LHCN-M2 (cell line): ENCODE measurements at regions not wholly inside any gene's neighbourhood (a gene's known extent, or its start where the extent isn't known, plus 50 kb on each side); places are given as distances from the start of the nearest gene placed in this dataset.
A peak's percentile ranks its signal among the peaks of the same experiment; 100 is the strongest.

Experiments used
- DNase-seq: peaks from one replicate; pipeline ENCODE4 v3.0.0-alpha.2; 2012; ENCODE audit warnings: low read depth

DNA sequence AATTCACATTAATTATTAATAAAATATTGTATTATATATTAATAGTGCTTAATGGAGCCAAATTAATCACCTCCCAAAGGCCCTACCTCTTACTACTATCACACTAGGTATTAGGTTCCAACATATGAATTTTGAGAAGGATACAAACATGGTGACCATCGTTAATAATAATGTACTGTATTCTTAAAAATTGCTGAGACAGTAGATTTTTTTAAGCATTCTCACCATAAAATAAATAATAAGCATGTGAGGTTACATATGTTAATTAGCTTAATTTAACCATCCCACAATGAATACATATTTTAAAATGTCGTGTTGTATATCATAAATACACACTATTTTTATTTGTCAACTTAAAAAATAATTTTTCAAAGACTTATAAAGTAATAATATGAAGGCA, 299.2 kb upstream of the NR5A2 start:
- no peak for DNase-seq

DNA sequence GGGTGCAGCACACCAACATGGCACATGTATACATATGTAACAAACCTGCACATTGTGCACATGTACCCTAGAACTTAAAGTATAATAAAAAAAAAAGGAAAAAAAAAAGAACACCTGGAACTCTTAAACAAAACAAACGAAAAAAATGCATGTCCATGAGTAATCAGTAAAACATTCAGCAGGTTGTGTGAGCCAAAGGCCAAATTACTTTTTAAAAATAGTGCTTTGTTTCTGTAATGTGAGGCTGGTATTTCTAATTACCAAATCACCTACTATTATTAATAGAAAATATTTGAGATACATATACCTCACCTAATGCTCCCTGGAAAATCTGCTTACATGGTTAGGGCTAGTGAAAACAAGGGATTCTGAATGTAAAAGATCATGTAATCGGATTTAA, 294.4 kb upstream of the NR5A2 start:
- DNase-seq = no peak

DNA sequence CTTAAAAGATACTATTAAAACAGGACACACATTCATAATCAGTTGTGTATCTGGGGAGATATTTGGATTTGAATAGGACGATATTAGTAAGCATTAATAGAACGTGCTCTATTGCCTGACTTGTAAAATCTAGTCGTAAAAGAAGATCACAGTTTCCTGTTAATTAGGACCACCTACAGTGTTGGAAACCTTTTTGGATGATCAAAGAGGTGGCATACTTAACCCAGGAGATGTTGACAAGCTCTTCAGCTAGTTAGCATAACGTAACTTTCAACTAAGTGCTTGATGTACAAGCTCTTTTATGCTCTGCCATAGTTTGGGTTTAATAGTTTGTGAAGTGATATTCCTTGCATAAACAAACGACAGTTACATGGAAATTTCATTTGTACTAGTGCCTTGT, 293.3 kb upstream of the NR5A2 start:
- DNase-seq = no peak

DNA sequence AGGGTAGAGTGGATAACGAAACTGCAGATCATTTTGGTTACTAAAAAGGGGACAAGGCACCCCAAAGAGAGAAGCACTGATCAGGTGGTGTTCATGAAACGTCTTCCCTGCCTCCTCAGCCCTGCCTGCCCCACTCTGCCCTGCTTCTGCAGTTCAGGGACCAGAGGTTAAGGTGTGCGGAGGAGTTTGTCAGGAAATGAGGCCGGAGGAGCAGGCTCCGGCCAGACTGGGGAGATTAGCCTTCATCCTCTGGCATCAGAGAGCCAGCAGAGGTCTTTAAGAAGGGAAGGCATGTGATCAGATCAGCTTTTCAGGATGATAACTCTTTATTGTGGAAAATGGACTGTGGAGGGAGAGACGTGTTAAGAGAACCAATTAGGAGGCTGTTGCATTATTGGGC, 291.9 kb upstream of the NR5A2 start:
- DNase-seq = no peak

DNA sequence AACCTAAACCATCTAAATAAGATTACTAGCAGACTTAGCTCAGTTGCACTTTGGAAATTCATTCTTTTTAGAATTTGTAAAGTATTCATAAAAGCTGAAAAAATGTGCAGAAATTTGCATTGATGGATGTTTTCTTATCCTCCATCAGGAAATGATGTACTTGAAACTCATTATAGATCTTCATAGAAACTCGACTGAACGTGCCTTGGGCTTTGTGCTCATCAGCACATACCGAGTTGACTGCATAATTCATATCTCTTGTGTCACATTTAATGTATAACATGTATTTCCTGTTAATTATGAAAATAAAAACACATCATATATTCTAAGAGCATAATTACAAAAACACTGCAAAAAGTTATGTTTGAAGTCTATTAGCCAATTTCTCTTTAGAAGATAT, 290.9 kb upstream of the NR5A2 start:
- DNase-seq = no peak

DNA sequence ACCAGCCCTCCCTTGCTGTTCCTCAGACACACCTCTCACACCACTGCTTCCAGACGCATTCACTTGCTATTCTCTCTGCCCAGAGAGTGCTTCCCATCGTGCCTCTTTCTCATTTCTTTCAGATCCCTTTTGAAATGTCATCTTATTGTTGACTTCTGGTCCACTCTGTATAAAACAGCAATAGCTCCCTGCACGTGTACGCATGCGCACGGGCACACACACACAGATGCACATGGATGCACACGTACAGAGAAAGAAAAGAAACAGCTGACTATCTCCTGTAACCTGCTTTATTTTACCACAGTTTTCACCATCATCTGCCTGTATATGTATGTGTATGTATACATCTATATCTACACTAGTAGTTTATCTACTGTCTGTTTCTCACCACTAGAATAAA, 285.9 kb upstream of the NR5A2 start:
- no peak for DNase-seq

DNA sequence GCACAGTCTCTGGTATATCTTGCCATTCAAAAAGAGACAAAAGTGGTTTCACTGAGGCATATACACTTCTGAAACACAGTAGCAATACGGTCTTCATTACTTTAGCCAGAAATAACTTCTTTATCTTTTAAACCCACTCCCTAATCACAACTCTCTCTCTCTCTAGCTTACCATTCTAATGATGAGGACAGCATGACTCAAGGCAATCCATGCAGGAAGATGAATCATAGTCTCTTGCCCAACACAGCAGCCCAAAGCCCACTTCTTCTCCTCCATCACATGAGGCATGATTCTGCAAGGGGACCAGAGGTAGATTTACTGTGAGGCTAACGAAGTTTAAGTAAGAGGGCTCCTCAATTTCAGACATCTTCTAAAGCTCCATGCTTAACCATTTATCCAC, 285.0 kb upstream of the NR5A2 start:
- peak; percentile 80 for DNase-seq

DNA sequence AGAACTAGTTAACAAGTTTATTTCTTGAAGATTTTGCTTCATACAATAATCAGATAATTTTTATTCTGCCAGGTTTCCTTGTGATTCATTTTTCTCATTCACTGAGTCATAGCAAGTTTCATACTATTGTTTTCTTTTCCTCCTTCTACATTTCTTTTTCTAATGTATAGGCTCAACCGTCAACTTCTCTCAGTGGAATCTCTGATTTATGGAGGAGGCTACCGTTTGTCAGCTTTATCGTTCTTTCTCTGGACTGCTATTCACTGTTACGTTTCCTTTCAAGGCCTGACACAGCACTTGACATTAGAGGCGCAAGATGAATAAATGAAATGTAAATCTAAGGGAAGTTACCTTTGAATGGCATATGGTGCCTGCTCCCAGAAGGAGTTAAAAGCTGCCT, 284.3 kb upstream of the NR5A2 start:
- no peak for DNase-seq

DNA sequence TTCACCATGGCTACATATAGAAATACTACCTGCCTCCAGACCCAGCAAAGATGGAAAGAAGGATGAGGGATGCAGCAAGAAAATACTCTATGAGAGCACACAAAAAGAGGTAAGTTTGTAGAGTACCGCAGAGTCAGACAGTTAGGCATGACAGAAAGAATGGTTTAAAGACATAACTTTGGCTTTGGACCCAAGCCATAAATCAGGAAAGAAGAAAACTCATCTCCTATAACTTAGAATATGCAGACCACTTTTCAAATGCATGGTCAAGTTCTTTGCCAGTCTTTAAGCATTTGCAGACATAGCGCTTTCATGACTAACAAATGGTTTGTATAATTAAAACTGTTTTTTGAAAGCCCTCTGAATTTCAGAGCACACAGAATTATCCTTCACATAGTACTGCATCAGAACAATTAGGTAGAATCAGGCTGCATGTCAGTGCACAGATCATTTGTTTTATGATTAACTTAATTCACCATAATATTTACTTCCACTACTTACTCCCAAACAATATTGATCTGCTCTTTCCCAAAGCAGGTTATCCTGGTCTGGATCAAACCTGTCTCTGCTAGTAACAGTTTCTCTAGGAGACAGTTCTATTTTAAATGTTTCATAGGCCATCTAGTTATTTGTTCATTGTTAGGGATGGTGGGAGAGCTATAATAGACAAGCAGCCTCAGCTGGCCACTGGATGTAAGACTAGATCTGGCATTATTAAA, 280.7 kb upstream of the NR5A2 start:
- DNase-seq = no peak

DNA sequence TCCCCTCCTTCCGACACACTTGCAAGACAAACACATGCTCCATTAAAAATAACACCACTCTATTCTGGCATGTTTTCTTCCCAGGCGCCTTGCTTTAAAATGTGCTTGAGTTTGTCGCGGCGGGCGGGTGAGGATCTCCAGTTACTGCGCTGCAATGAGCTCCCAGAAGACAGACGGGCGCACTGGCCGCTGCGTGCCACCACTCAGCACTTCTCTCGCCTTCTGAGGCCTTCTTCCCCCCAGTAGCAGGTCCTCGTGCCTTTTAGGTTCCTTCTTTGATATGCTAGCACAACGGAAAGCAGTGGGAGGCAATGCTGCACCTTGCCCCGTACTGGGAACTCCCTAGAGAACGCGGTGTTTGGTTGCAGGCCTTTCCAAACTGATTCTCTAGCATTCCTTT, 279.5 kb upstream of the NR5A2 start:
- peak; percentile 15 for DNase-seq

DNA sequence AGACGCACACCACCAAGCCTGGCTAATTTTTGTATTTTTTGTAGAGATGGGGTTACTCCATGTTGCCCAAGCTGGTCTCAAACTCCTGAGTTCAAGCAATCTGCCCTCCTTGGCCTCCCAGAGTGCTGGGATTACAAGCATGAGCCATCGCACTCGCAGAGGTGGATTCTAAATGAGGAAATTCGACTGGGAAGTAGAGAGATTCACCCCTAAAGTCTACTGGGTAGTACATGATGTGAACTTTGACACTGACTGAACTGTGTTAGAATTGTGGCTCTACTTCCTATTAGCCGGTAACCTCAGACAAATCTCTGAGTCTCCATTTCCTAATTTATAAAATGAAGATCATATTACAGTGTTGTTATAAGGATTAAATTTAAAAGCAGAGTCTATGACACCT, 276.0 kb upstream of the NR5A2 start:
- no peak for DNase-seq

DNA sequence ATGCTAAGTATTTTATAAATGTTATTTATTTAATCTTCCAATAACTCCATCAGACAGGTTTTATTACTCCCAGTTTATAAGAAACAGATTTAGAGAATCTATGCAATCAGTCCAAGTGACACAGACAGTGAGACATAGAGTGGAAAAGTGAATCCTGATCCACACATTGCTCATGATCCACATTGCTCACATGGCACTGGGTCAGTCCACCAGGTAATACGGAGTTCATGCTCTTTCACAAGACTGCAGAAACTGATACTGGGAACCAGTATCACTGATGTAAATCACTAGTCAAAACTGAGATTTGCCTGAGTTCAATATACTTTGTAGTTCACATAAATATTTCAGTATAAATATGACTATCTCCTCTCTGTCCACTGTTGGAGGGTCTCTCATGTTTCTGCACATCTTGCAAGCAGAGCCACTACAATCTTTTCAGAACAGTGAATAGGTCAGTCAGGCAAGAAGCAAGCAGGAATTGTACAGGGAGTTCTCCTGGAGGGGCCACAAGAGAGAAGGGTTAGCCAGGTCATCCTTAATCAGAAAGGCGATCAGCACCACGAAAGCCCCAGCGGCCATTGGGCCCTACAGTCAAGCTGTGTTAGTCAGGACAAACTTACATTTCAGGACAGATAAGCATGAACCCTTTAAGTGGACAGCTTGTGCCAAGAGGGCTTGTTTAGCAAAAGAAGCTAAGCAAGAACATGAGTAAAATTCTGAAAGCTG, 275.4 kb upstream of the NR5A2 start:
- DNase-seq = no peak

DNA sequence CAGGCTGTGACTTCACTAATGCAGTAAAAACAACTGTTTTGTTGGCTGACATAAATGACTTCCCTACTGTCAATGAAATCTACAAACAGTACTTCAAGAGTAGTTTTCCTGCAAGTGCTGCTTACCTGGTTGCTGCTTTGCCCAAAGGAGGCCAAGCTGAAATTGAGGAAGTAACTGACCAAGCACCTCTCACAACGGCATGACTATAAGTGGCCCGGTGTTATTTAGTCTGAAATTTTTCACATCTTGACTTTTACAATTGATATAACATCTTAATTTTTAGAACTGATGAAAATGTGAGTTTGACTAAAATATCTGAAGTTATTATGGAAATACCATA, 274.9 kb upstream of the NR5A2 start:
- no peak for DNase-seq

DNA sequence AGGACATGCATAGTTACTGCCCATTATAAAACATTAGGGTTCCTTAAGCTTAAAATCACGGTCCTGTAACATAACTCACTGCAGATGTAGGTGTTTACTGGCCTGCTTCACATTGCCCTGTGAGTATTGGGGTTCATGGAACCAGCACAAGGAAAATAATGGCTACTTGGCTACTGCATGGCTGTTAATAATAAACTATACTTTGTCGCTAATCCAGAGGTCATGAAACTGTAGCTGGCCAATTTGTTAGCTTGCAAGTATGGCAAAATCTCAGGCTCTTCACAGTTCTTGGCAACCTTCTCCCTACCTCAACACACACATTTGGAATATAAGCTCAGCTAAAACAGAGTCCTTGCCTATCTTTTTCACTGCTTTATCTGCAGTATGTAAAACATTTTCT, 274.0 kb upstream of the NR5A2 start:
- DNase-seq = no peak

DNA sequence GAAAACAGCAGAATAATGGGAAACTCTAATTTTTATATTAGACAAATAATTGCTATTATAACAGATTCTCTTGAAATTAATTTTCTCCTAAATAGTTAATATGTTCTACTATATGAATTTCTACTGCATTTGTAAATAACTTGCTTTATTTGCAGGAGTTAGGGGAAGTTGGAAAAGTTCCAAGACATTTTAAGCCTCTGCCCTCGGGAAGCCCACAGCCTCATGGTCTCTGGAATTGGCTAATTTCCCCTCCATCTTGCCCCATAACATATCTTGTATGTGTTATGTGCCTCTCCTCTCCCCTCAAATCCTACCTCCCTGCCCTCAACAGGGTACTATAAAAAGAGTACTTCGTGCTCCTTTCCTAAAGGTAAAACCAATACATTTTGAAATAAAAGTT, 271.4 kb upstream of the NR5A2 start:
- DNase-seq = no peak

DNA sequence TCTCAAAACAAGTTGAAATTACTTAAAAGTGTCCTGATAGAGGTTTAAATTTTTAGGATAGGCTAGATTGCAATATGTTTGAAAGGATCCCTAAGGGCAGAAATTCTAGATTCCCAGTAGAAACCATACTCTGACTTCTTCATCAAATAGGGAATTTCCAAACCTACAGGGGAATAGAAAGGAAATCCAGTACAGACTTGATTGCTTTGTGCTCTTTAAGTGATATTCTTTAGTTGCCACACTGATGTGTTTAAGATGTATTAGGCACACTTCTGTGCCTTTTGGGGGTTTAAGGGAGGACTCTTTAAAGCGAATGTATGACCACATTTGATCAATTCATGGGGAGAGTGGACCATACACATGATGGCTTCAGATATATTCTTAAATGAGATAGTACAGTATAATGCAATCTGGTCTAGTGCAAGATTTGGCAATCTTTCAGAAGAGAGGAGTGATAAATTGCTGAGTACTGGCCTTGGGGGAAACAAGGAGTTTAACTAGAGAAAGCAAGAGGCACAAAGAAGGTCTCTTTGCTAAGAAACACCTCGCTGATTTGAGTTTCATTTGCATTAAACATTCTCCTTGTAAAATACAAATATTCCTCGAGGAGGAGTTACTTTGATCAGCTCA, 268.8 kb upstream of the NR5A2 start:
- no peak for DNase-seq

DNA sequence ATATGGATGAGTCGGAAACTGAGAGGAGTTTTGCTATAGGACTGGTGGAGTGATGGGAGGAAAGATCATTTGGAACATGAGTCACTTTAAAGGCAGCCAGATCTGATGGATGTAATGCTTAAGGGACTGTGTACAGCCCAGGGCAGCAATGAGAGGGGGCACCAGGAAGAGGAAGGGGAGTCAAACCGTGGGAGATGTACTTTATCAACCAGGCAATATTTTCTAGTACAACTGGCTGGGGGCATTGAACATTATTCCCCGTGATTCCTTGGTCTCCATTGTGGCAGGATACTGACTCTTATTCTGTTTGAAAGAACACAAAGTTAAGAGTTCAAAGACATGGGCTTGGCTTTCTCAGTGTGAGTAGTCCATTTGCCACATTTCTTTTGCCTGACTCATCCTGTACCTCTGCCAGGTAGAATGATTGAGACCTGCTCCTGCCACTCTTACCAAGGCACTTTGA, 268.2 kb upstream of the NR5A2 start:
- DNase-seq = peak; percentile 51

DNA sequence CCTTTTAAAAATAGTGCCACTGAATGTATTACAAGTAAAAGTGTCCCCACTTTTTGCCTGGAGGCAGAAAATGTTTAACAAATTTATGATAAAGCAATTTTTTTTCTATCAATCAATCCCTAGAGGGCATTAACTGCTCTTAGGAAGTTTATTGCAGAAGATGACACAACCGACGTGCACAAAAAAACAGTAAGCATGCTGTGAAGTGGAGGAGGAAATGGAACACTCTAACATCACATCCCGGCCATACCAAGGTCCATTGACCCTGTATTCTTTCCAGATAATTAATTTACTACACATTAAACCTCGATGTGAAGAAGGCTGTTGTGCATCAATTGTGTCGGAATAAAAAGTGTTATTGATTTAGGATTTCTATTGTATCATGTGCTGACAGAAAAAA, 264.9 kb upstream of the NR5A2 start:
- DNase-seq = no peak

DNA sequence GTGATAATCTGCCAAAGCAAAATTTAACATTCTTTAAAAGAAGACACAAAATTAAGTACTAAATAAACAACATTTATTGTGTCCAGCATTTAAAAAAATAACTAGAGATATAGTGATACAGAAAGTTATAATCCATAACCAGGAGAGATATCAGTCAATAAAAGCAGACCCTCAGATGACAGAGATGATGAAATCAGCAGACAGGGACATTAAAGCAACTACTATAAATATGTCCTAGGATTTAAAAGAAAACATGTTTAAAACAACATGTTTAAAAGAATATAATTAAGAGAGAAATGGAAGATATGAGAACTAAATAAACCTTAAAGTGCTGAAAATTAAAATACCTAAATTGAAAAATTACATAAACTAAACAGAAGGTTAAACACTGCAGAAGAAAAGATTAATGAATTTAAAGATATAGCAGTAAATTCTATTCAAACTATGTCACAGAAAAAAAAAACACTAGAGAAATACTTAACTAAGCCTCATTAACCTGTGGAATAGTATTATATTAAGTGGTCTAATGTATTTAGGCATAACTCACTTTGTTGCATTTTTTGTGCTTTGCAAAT, 261.2 kb upstream of the NR5A2 start:
- DNase-seq = no peak

DNA sequence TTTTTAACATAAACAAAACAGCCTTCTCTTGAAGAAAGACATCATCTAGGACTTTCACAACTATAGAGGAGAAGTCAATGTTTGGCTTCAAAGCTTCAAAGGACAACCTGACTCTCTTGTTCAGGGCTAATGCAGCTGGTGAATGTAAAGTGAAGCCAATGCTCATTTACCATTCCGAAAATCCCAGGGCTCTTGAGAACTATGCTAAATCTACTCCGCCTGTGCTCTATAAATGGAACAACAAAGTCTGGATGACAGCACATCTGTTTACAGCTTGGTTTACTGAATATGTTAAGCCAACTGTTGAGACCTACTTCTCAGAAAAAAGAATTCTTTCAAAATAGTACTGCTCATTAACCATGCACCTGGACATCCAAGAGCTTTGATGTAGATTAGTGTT, 259.8 kb upstream of the NR5A2 start:
- DNase-seq = no peak

DNA sequence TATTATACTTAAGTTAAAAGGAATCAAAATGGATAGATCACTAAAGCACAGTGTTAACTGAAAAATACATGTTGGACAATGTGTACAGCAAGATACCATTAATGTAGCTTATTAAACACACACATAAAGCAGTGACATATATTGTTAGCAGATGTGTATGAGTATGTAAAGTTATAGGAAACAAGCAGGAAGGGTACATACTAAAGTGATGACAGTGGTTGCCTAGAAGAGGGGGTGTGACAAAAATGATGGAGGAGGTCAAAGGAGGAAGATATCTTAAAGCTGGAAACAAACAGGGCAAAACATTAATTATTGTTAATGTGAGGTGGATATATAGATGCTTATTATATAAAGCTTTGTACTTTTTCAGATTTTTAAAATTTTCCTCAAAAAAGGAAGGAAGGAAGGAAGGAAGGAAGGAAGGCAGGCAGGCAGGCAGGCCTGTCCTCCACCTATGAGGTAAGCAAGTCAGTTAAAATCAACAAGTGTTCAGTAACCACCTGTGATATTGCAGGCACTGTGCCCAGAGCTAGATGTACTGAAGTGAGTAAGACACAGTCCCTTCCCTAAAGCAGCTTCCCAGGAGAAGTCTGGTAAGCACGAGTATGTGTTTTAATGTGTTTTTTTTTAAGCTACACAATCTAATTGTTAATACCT, 252.9 kb upstream of the NR5A2 start:
- DNase-seq = peak; percentile 58
